ENCODE measurements at regions not wholly inside any gene's neighbourhood (a gene's known extent, or its start where the extent isn't known, plus 50 kb on each side); places are given as distances from the start of the nearest gene placed in this dataset.

- H3K27ac ChIP-seq, result no peak overlapping the region
- no peak overlapping the region for H3K4me3 ChIP-seq
- no peaks in the 10 kb centered on the region for H3K36me3 ChIP-seq
Observed at GRCh38 chr10:36091007-36091406, 448.9 kb upstream of the FZD8 start.

GRCh38 chr10:36089790-36090440 lies 447.8 kb upstream of the FZD8 start:
- no peaks in the 10 kb centered on the region for H3K9me3 ChIP-seq (ENCODE audit: low read depth)
- no peak overlapping the region for H3K27ac ChIP-seq
- H3K4me1 ChIP-seq (ENCODE audit: low read depth), result no peaks in the 10 kb centered on the region
- no peak for TF ChIP-seq CTCF (IDR thresholded peaks at IDR 0.05; ENCODE audit: low read depth, low read length)
- no peak overlapping the region for H3K4me3 ChIP-seq
- no peaks in the 10 kb centered on the region for H3K27me3 ChIP-seq
- DNase-seq (ENCODE audit: low read depth in 1 of 2, low spot score in 1 of 2), result no peak
- no peaks in the 10 kb centered on the region for H3K36me3 ChIP-seq

More at GRCh38 chr10:36091007-36091406, 448.9 kb upstream of the FZD8 start:
- TF ChIP-seq CTCF (IDR thresholded peaks at IDR 0.05; ENCODE audit: low read depth, low read length), result no peak
- no peaks in the 10 kb centered on the region for H3K4me1 ChIP-seq (ENCODE audit: low read depth)
- no peaks in the 10 kb centered on the region for H3K9me3 ChIP-seq (ENCODE audit: low read depth)
- H3K27me3 ChIP-seq, result no peaks in the 10 kb centered on the region
- no peak for DNase-seq (ENCODE audit: low read depth in 1 of 2, low spot score in 1 of 2)

- no peaks in the 10 kb centered on the region for H3K4me1 ChIP-seq (ENCODE audit: low read depth)
- no peak overlapping the region for H3K4me3 ChIP-seq
- TF ChIP-seq CTCF (IDR thresholded peaks at IDR 0.05; ENCODE audit: low read depth, low read length), result no peak
- H3K27me3 ChIP-seq, result no peaks in the 10 kb centered on the region
- no peaks in the 10 kb centered on the region for H3K9me3 ChIP-seq (ENCODE audit: low read depth)
- no peak overlapping the region for H3K27ac ChIP-seq
- no peaks in the 10 kb centered on the region for H3K36me3 ChIP-seq
- no peak for DNase-seq (ENCODE audit: low read depth in 1 of 2, low spot score in 1 of 2)
Observed at GRCh38 chr10:36087006-36088005, 445.2 kb upstream of the FZD8 start.

GRCh38 chr10:36075196-36075595 lies 433.1 kb upstream of the FZD8 start:
- no peak overlapping the region for H3K27ac ChIP-seq
- DNase-seq (ENCODE audit: low read depth in 1 of 2, low spot score in 1 of 2), result no peak

More at GRCh38 chr10:36075196-36075595, 433.1 kb upstream of the FZD8 start:
- no peak overlapping the region for H3K4me3 ChIP-seq
- no peaks in the 10 kb centered on the region for H3K36me3 ChIP-seq
- H3K9me3 ChIP-seq (ENCODE audit: low read depth), result no peaks in the 10 kb centered on the region
- no peaks in the 10 kb centered on the region for H3K4me1 ChIP-seq (ENCODE audit: low read depth)
- TF ChIP-seq CTCF (IDR thresholded peaks at IDR 0.05; ENCODE audit: low read depth, low read length), result no peak
- no peaks in the 10 kb centered on the region for H3K27me3 ChIP-seq
